OCI-LY7 (cell line): ENCODE measurements at regions not wholly inside any gene's neighbourhood (a gene's known extent, or its start where the extent isn't known, plus 50 kb on each side); places are given as distances from the start of the nearest gene placed in this dataset.

ENCODE experiments used
- EZH2phosphoT487 ChIP-seq: fragments of 200-600 bp; sonication (generic); IDR thresholded peaks from 2 replicates; pipeline ENCODE4 v1.6.1; 2018; ENCODE audit warnings: low read depth, borderline replicate concordance, mild to moderate bottlenecking, mixed run types, antibody characterized with exemption, low read length, moderate library complexity, mixed read lengths
- TF ChIP-seq, protein P1 (sequence below): fragments of 200-600 bp; sonication (generic); conservative IDR thresholded peaks from 2 replicates; pipeline ENCODE4 v1.5.1; 2014; ENCODE audit warnings: mild to moderate bottlenecking, antibody characterized with exemption, low read length, moderate library complexity, mixed read lengths

- TF ChIP-seq, protein P1, sequence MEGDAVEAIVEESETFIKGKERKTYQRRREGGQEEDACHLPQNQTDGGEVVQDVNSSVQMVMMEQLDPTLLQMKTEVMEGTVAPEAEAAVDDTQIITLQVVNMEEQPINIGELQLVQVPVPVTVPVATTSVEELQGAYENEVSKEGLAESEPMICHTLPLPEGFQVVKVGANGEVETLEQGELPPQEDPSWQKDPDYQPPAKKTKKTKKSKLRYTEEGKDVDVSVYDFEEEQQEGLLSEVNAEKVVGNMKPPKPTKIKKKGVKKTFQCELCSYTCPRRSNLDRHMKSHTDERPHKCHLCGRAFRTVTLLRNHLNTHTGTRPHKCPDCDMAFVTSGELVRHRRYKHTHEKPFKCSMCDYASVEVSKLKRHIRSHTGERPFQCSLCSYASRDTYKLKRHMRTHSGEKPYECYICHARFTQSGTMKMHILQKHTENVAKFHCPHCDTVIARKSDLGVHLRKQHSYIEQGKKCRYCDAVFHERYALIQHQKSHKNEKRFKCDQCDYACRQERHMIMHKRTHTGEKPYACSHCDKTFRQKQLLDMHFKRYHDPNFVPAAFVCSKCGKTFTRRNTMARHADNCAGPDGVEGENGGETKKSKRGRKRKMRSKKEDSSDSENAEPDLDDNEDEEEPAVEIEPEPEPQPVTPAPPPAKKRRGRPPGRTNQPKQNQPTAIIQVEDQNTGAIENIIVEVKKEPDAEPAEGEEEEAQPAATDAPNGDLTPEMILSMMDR = no peak
- TF ChIP-seq EZH2phosphoT487 = no peak
Observed at GRCh38 chr9:71587576-71588362, 180.5 kb downstream of the CEMIP2 start.
